MM.1S (cell line): ENCODE measurements at regions not wholly inside any gene's neighbourhood (a gene's known extent, or its start where the extent isn't known, plus 50 kb on each side); places are given as distances from the start of the nearest gene placed in this dataset.

Experiments used
- DNase-seq: peaks from one replicate; pipeline ENCODE4 v3.0.0-alpha.2; 2015
- H2AFZ ChIP-seq: fragments of 300-600 bp; sonication (generic); 2 replicates; pipeline ENCODE4 v1.6.0; 2016; ENCODE audit warnings: antibody characterized with exemption, low read length
- H3F3A ChIP-seq: fragments of 300-600 bp; sonication (generic); 2 replicates; pipeline ENCODE4 v1.6.1; 2016; ENCODE audit warnings: mild to moderate bottlenecking, antibody characterized with exemption, low read length, moderate library complexity, mixed read lengths; ENCODE audit not compliant: insufficient read depth
- H3K27ac ChIP-seq: fragments of 300-600 bp; sonication (generic); 2 replicates; pipeline ENCODE4 v1.5.1; 2016; ENCODE audit warnings: mild to moderate bottlenecking, low read length
- H3K27me3 ChIP-seq: fragments of 300-600 bp; sonication (generic); replicated peaks from 2 replicates; pipeline ENCODE4 v1.6.0; 2016; ENCODE audit warnings: low read length; ENCODE audit not compliant: insufficient read depth
- H3K36me3 ChIP-seq: fragments of 300-600 bp; sonication (generic); replicated peaks from 2 replicates; pipeline ENCODE4 v1.6.1; 2016; ENCODE audit warnings: mild to moderate bottlenecking, low read length, mixed read lengths; ENCODE audit not compliant: insufficient read depth
- H3K4me1 ChIP-seq: fragments of 300-600 bp; sonication (generic); 2 replicates; pipeline ENCODE4 v1.6.1; 2016; ENCODE audit warnings: low read length, mixed read lengths
- H3K4me2 ChIP-seq: fragments of 300-600 bp; sonication (generic); 2 replicates; pipeline ENCODE4 v1.6.0; 2016; ENCODE audit warnings: low read depth, low read length
- H3K4me3 ChIP-seq: fragments of 300-600 bp; sonication (generic); 2 replicates; pipeline ENCODE4 v1.5.1; 2016; ENCODE audit warnings: low read length, mixed read lengths
- H3K79me2 ChIP-seq: fragments of 300-600 bp; sonication (generic); 2 replicates; pipeline ENCODE4 v1.6.1; 2016; ENCODE audit warnings: mixed run types, low read length, mixed read lengths
- H3K9ac ChIP-seq: fragments of 300-600 bp; sonication (generic); 2 replicates; pipeline ENCODE4 v1.6.1; 2016; ENCODE audit warnings: low read length, mixed read lengths
- H3K9me2 ChIP-seq: fragments of 300-600 bp; sonication (generic); replicated peaks from 2 replicates; pipeline ENCODE4 v1.6.1; 2016; ENCODE audit warnings: mild to moderate bottlenecking, low read length, mixed read lengths; ENCODE audit not compliant: insufficient read depth
- H3K9me3 ChIP-seq: fragments of 300-600 bp; sonication (generic); replicated peaks from 2 replicates; pipeline ENCODE4 v1.6.1; 2016; ENCODE audit warnings: mild to moderate bottlenecking, low read length, mixed read lengths; ENCODE audit not compliant: insufficient read depth
- H4K20me1 ChIP-seq: fragments of 300-600 bp; sonication (generic); 2 replicates; pipeline ENCODE4 v1.6.1; 2016; ENCODE audit warnings: mild to moderate bottlenecking, low read length, moderate library complexity, mixed read lengths; ENCODE audit not compliant: insufficient read depth
- EZH2 ChIP-seq: fragments of 300-600 bp; sonication (generic); optimal IDR thresholded peaks from 2 replicates; pipeline ENCODE3; 2017; ENCODE audit warnings: low read depth, mild to moderate bottlenecking, antibody characterized with exemption, low read length, mixed read lengths
- EZH2phosphoT487 ChIP-seq: fragments of 300-600 bp; sonication (generic); IDR thresholded peaks from 2 replicates; pipeline ENCODE4 v1.6.1; 2018; ENCODE audit warnings: antibody characterized with exemption, low read length
- TF ChIP-seq, protein P1 (sequence below): fragments of 300-600 bp; sonication (generic); IDR thresholded peaks from 2 replicates; pipeline ENCODE4 v1.5.1; 2016; ENCODE audit warnings: antibody characterized with exemption, low read length, mixed read lengths

GRCh38 chr1:222880587-222880986 lies 65.7 kb downstream of the DISP1 start:
- no peak for TF ChIP-seq EZH2
- no peak for TF ChIP-seq EZH2phosphoT487
- TF ChIP-seq, protein P1, sequence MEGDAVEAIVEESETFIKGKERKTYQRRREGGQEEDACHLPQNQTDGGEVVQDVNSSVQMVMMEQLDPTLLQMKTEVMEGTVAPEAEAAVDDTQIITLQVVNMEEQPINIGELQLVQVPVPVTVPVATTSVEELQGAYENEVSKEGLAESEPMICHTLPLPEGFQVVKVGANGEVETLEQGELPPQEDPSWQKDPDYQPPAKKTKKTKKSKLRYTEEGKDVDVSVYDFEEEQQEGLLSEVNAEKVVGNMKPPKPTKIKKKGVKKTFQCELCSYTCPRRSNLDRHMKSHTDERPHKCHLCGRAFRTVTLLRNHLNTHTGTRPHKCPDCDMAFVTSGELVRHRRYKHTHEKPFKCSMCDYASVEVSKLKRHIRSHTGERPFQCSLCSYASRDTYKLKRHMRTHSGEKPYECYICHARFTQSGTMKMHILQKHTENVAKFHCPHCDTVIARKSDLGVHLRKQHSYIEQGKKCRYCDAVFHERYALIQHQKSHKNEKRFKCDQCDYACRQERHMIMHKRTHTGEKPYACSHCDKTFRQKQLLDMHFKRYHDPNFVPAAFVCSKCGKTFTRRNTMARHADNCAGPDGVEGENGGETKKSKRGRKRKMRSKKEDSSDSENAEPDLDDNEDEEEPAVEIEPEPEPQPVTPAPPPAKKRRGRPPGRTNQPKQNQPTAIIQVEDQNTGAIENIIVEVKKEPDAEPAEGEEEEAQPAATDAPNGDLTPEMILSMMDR, result no peak
- no peaks in the 10 kb centered on the region for H3K4me1 ChIP-seq
- no peaks in the 10 kb centered on the region for H3K79me2 ChIP-seq
- no peaks in the 10 kb centered on the region for H3K9me3 ChIP-seq
- no peak overlapping the region for H3K4me3 ChIP-seq
- no peaks in the 10 kb centered on the region for H3F3A ChIP-seq
- DNase-seq, result no peak
- no peaks in the 10 kb centered on the region for H4K20me1 ChIP-seq
- no peak overlapping the region for H3K9ac ChIP-seq
- no peak overlapping the region for H3K27ac ChIP-seq
- no peak overlapping the region for H3K4me2 ChIP-seq
- H3K9me2 ChIP-seq, result no peaks in the 10 kb centered on the region
- no peaks in the 10 kb centered on the region for H3K36me3 ChIP-seq
- no peaks in the 10 kb centered on the region for H3K27me3 ChIP-seq
- no peak overlapping the region for H2AFZ ChIP-seq

GRCh38 chr1:222886194-222886854 lies 71.5 kb downstream of the DISP1 start:
- Histone ChIP-seq H3K79me2 (no peaks in the 10 kb centered on the region), H3K27ac (no peak overlapping the region), H3K4me2 (no peak overlapping the region), H3K4me3 (no peak overlapping the region), H3K4me1 (no peaks in the 10 kb centered on the region), H3K9ac (no peak overlapping the region), H3K36me3 (no peaks in the 10 kb centered on the region), H3F3A (no peaks in the 10 kb centered on the region), H2AFZ (no peak overlapping the region), H3K27me3 (no peaks in the 10 kb centered on the region), H4K20me1 (no peaks in the 10 kb centered on the region), H3K9me2 (no peaks in the 10 kb centered on the region), H3K9me3 (no peaks in the 10 kb centered on the region)
- TF ChIP-seq, protein P1, result no peak
- TF ChIP-seq EZH2phosphoT487 (no peak), EZH2 (no peak)
- no peak for DNase-seq

- no peaks in the 10 kb centered on the region for H3K36me3 ChIP-seq
- no peaks in the 10 kb centered on the region for H3F3A ChIP-seq
- TF ChIP-seq EZH2phosphoT487 (no peak), EZH2 (no peak)
- TF ChIP-seq, protein P1, result no peak
- no peaks in the 10 kb centered on the region for H3K9me3 ChIP-seq
- H3K79me2 ChIP-seq, result no peaks in the 10 kb centered on the region
- no peaks in the 10 kb centered on the region for H3K9me2 ChIP-seq
- no peak for DNase-seq
- no peak overlapping the region for H3K27ac ChIP-seq
- H3K4me1 ChIP-seq, result no peaks in the 10 kb centered on the region
- H3K9ac ChIP-seq, result no peak overlapping the region
- no peak overlapping the region for H2AFZ ChIP-seq
- H3K4me3 ChIP-seq, result no peak overlapping the region
- no peak overlapping the region for H3K4me2 ChIP-seq
- H3K27me3 ChIP-seq, result no peaks in the 10 kb centered on the region
- no peaks in the 10 kb centered on the region for H4K20me1 ChIP-seq
Observed at GRCh38 chr1:222886878-222887351, 72.1 kb downstream of the DISP1 start.
